Brain microvascular endothelial cell (primary cell): ENCODE measurements at regions not wholly inside any gene's neighbourhood (a gene's known extent, or its start where the extent isn't known, plus 50 kb on each side); places are given as distances from the start of the nearest gene placed in this dataset.

ENCODE experiments used
- DNase-seq: peaks from one replicate; pipeline ENCODE4 v3.0.0-alpha.2; 2020
- H3K27ac ChIP-seq: fragments of 250-450 bp; sonication (Bioruptor Pico); 2 replicates; pipeline ENCODE4 v1.5.1; 2020; ENCODE audit warnings: mild to moderate bottlenecking, moderate library complexity
- H3K27me3 ChIP-seq: fragments of 250-450 bp; sonication (Bioruptor Pico); replicated peaks from 2 replicates; pipeline ENCODE4 v1.5.1; 2020; ENCODE audit warnings: mild to moderate bottlenecking
- H3K36me3 ChIP-seq: fragments of 250-450 bp; sonication (Bioruptor Pico); replicated peaks from 2 replicates; pipeline ENCODE4 v1.5.1; 2020; ENCODE audit warnings: mild to moderate bottlenecking
- H3K4me3 ChIP-seq: 2 replicates; pipeline ENCODE4 v1.5.1; 2011; ENCODE audit warnings: low read depth, mild to moderate bottlenecking, control low read depth, low read length, moderate library complexity
- CTCF ChIP-seq: IDR thresholded peaks from 2 replicates; pipeline ENCODE4 v1.5.1; 2011; ENCODE audit warnings: low read depth, mild to moderate bottlenecking, moderate library complexity, low read length, control low read depth, inconsistent platforms; ENCODE audit errors: missing control alignments
- in situ Hi-C: cut with HindIII; loops from 2 replicates; pipeline ENCODE4 v1.10.0; 2017; ENCODE audit warnings: low sequenced_read_pairs, low pct_ligation_motif_present

GRCh38 chr1:78434351-78434750 lies 56.4 kb upstream of the PTGFR start:
- no peaks in the 10 kb centered on the region for H3K36me3 ChIP-seq
- in situ Hi-C loops, result no loop called here
- H3K27ac ChIP-seq, result no peak overlapping the region
- no peak for TF ChIP-seq CTCF
- DNase-seq, result no peak
- H3K27me3 ChIP-seq, result no peaks in the 10 kb centered on the region
- no peak overlapping the region for H3K4me3 ChIP-seq

- no peak for TF ChIP-seq CTCF
- in situ Hi-C loops, result no loop called here
- Histone ChIP-seq H3K36me3 (no peaks in the 10 kb centered on the region), H3K27me3 (no peaks in the 10 kb centered on the region), H3K4me3 (no peak overlapping the region), H3K27ac (no peak overlapping the region)
- no peak for DNase-seq
Observed at GRCh38 chr1:78436961-78437360, 53.8 kb upstream of the PTGFR start.

DNA sequence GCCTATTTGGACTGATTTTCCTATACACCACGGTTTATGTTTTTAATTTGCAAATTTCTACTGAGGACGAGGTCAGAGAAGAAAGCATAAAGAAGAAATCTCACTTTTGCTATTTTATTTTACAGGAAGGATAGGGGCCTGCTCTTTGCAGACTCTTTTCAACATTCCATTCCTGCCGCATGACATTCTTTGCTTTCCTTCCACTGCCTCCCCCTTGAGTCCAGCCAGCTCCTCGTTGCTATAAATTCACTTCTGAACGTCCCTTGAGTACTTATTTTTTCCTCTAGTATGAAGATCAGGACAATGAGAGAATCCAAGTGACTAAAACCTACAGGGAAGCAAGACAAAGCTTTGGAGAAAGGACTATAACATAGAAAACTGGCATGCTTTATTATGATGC lies 53.4 kb upstream of the PTGFR start:
- Histone ChIP-seq H3K4me3 (no peak overlapping the region), H3K36me3 (no peaks in the 10 kb centered on the region), H3K27ac (no peak overlapping the region), H3K27me3 (no peaks in the 10 kb centered on the region)
- peak; percentile 12 for DNase-seq
- peak; percentile 15 for TF ChIP-seq CTCF
- in situ Hi-C loops, result no loop called here

GRCh38 chr1:78437941-78438340 lies 52.8 kb upstream of the PTGFR start:
- in situ Hi-C loops, result no loop called here
- H3K27ac ChIP-seq, result no peak overlapping the region
- H3K27me3 ChIP-seq, result no peaks in the 10 kb centered on the region
- H3K4me3 ChIP-seq, result no peak overlapping the region
- H3K36me3 ChIP-seq, result no peaks in the 10 kb centered on the region
- DNase-seq, result no peak
- no peak for TF ChIP-seq CTCF

DNA sequence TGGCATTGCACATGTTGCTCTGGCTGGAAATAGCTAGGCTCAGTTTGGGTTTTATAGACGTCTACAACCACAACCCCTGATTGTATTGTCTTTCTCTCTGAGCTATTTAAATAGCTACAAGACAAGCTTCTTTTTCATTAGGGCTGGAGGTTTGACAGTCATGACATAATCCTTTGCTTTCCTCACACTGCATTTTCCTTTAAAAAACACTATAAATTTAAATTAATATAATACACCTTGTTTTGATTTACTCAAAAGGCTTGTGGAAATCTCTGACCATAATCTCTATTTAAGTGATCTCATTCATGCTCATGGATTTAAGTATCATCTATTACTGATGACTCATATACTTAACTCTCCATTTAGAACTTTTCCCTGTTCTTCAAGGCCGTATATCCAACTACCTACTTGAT lies 50.4 kb upstream of the PTGFR start:
- Histone ChIP-seq H3K36me3 (no peaks in the 10 kb centered on the region), H3K27me3 (no peaks in the 10 kb centered on the region), H3K4me3 (no peak overlapping the region), H3K27ac (no peak overlapping the region)
- TF ChIP-seq CTCF, result no peak
- in situ Hi-C loops, result no loop called here
- no peak for DNase-seq
